GM18517 (cell line): ENCODE measurements at regions not wholly inside any gene's neighbourhood (a gene's known extent, or its start where the extent isn't known, plus 50 kb on each side); places are given as distances from the start of the nearest gene placed in this dataset.
"Not testable (repeated sequence)": the region's sequence is repeated elsewhere in the genome, so short reads cannot be mapped to it uniquely, and the experiment has no call there.

Experiments
- ATAC-seq: cut with Tn5 transposase; IDR thresholded peaks from one replicate; pipeline ENCODE4 v1.9.1; 2021; ENCODE audit warnings: mild to moderate bottlenecking, moderate library complexity; ENCODE audit not compliant: unreplicated experiment

GRCh38 chr3:59374091-59374817 is 324.4 kb upstream of the CFAP20DC start:
- ATAC-seq = no peak

- no peak for ATAC-seq
Measured at GRCh38 chr3:59372346-59372745, 322.5 kb upstream of the CFAP20DC start.

GRCh38 chr3:59368900-59369675 is 319.3 kb upstream of the CFAP20DC start:
- ATAC-seq = no peak

GRCh38 chr3:59367150-59367549 is 317.3 kb upstream of the CFAP20DC start:
- ATAC-seq = no peak

- ATAC-seq = no peak
Measured at GRCh38 chr3:59366218-59366617, 316.4 kb upstream of the CFAP20DC start.

GRCh38 chr3:59364496-59364895 is 314.7 kb upstream of the CFAP20DC start:
- ATAC-seq = no peak

GRCh38 chr3:59360312-59360711 is 310.5 kb upstream of the CFAP20DC start:
- not testable (repeated sequence) for ATAC-seq

GRCh38 chr3:59341459-59341858 is 291.6 kb upstream of the CFAP20DC start:
- no peak for ATAC-seq

- ATAC-seq = no peak
Measured at GRCh38 chr3:59339818-59340217, 290.0 kb upstream of the CFAP20DC start.

GRCh38 chr3:59338934-59339333 is 289.1 kb upstream of the CFAP20DC start:
- ATAC-seq = no peak

GRCh38 chr3:59335338-59335737 is 285.5 kb upstream of the CFAP20DC start:
- ATAC-seq = no peak

GRCh38 chr3:59334585-59334984 is 284.8 kb upstream of the CFAP20DC start:
- ATAC-seq = no peak

GRCh38 chr3:59327376-59327808 is 277.6 kb upstream of the CFAP20DC start:
- ATAC-seq = no peak

- ATAC-seq = no peak
Measured at GRCh38 chr3:59326246-59327024, 276.6 kb upstream of the CFAP20DC start.

- no peak for ATAC-seq
Measured at GRCh38 chr3:59321881-59322540, 272.2 kb upstream of the CFAP20DC start.

GRCh38 chr3:59320080-59320479 is 270.3 kb upstream of the CFAP20DC start:
- ATAC-seq = no peak

- ATAC-seq = no peak
Measured at GRCh38 chr3:59319442-59319841, 269.6 kb upstream of the CFAP20DC start.

- no peak for ATAC-seq
Measured at GRCh38 chr3:59318881-59319280, 269.1 kb upstream of the CFAP20DC start.

- no peak for ATAC-seq
Measured at GRCh38 chr3:59317386-59317785, 267.6 kb upstream of the CFAP20DC start.

- ATAC-seq = no peak
Measured at GRCh38 chr3:59316688-59317275, 267.0 kb upstream of the CFAP20DC start.

GRCh38 chr3:59313365-59313764 is 263.5 kb upstream of the CFAP20DC start:
- peak; percentile 72 for ATAC-seq
